GM19025 (cell line): ENCODE measurements at regions not wholly inside any gene's neighbourhood (a gene's known extent, or its start where the extent isn't known, plus 50 kb on each side); places are given as distances from the start of the nearest gene placed in this dataset.
"Not testable (repeated sequence)": the region's sequence is repeated elsewhere in the genome, so short reads cannot be mapped to it uniquely, and the experiment has no call there.

Experiments used
- ATAC-seq: cut with Tn5 transposase; IDR thresholded peaks from one replicate; pipeline ENCODE4 v1.9.1; 2021; ENCODE audit warnings: mild to moderate bottlenecking, low read depth, moderate library complexity; ENCODE audit not compliant: unreplicated experiment

DNA sequence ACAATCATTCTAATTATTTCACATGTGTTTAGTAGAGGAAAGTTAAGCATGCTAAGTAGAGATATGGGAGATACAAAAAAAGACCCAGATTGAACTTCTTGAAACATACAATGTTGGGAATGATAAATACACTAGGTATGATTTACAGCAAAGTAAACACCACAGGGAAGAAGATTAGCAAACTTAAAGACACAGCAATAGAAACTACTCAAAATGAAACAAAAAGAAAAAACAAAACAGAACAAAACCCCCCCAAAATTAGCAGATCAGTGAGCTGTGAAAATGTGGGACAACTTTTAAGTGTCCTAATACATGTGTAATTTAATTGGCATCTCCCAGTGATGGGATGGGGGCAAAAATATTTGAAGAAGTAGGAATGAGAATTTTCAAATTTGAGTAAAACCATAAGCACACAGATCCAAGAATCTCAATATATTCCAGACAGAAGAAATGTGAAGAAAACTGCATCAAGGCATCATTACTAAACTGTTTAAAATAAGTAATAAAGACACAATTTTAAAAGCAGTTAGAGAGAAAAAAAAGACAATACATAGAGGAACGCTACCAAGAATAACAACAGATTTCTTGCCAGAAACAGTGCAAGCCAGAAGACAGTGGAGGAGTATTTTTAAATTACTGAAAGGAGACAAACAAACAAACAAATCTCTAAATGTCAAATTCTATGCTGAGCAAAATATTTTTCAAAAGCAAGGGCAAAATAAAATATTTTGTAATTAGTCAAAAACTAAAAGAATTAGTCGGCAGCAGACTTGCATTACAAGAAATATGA, 473.7 kb downstream of the QKI start:
- ATAC-seq: no peak

DNA sequence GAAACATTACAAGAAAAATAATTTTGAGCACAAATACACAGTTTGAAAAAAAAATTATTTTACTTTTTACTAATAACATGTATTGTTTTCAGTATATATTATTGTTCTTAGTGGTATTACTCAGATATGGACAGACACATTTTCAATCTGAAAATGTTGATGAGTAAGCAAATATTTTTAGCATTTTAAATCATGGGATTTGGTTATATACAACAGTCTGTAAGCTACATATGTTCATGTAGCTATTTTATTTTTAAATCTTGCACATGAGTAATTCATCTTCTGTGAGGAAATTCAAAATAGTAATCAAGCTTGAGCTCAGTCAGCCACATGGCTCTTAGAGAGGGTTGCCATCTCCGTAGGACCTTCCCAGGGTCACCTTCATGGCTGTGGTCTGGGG, 471.9 kb downstream of the QKI start:
- ATAC-seq: no peak

DNA sequence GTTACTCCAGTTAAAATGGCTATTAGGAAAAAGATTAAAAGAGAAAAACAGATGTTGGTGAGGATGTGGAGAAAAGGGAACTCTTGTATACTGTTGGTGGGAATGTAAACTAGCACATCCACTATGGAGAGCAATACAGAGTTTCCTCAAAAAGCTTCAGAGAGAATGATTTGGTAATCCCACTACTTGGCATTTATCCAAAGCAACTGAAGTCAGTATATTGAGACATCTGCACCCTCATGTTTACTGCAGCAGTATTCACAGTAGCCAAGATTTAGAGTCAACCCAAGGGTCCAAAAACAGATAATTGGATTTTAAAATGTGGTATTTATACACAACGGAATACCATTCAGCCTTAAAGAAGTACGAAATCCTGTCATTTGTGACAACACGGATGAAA, 469.5 kb downstream of the QKI start:
- no peak for ATAC-seq

DNA sequence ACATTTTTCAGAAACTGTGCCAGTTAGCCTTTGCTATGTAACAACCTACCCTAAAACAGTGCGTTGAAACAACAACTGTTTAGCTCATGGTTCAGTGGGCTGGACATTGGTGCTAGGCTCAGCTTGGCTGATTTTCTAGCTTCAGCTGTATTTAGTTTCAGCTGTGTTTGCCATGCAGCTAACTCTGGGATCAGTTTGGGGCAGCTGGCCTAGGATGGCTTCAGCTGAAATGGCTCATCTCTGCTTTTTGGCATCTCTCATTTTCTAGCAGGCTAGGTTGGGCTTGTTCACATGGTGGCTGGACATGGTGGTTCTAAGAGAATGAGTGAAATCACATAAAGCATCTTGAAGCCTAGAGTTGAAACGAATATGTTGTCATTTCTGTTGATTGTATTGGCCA, 464.2 kb downstream of the QKI start:
- ATAC-seq: no peak

DNA sequence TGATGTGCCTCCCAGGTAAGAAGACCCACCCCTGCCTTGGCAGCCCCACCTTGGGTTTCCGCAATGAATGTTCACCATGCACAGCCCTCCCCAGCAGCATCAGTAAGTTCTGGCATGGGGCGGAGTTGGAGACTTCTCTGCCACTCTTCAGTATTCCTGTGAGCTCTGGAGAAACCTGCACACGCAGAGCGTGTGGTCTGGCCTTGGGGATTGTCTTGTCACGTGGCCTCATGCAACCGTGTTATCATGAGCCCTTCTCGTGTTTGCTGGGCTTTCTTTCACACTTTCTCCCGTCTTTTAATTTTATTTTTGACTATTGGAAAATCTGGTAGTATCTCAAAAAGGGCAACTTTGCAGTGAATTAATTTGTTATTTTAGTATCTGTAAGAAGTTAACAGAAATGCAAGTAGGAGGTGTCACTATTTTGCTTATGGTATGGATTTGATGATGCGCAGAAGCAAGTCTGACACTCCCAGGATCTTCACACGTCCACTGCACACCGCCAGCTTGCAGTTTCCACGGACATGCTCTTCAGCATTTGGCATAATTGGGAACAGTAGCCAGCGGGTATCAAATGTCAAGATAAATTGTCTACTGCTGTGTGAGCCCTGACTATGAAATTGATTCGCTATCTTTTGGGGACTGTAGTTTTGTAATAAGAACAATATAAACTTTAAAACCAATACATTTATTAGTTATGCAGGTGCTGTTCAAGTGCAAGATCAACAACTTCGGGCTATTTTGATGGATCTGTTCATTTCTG, 463.5 kb downstream of the QKI start:
- ATAC-seq: no peak

DNA sequence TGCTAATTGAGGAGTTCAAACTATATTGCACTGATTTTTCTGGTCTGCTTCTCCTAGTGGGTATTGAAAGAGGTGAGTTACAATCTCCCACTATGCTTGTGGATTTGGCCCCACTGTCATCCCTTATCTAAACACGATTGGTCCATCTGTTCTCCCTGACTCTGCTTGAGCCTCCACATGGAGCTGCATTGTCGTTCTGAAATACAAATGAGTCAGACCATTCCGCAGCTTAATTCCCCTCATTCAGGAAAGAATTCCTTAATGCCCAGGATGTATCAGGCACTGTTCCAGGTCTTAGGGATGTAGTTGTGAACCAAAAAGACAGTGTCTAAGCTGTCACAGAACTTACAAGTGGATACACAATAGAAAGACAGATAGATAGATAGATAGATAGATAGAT, 461.9 kb downstream of the QKI start:
- no peak for ATAC-seq

DNA sequence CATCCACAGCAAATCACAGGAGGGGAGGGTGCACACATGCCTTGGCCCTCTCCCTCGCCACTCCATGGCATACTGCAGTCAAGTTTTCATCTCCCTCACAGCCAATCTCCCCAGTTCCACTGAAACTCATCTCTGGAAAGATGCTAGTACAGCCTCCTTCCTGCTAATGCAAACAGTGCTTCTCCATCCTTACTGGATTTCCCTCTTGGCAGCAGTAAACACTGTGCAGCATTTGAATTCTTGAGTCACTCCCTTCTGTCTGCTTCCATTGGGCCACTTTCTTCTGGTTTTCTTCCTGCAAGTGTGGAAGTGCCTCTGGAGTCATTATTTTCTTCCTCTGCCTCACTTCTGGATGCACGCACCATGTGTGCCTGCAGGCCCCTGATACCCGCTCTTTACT, 460.3 kb downstream of the QKI start:
- no peak for ATAC-seq

DNA sequence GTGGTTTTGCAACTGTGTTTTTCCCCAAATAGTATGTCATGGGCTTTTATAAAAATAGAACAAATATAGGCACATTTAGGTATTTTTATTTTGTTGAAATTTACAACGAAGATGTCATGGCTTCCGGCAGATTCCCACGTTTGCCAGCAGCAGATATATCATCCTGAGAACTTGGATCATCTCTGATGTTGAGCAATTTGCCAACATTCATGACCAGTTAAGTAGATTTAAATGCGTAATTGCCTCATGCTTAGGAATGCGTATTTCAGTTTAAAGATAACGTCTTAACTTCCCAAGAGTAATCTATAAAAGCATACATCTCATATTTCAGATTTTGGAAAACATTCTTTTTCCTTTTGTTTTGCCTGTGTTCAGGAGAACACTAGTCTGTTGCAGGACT, 457.8 kb downstream of the QKI start:
- no peak for ATAC-seq

DNA sequence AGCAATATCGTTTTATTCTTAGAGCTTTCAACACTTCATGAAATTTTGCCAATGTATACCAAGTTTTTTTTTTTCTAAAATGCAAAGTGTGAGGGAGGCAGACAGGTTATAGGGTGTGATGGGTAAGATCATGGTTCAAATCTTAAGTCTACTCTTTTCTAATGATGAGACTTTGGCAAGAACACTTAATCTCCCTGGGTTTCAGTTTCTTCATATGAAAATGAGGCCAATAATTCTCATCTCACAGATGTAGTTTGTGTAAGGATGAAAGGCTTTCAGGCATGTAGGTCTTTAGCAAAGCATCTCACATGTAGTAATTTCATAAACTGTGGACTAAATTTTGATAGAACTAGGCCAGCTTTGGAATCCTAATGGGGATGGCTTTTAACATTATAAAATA, 457.1 kb downstream of the QKI start:
- ATAC-seq: no peak

DNA sequence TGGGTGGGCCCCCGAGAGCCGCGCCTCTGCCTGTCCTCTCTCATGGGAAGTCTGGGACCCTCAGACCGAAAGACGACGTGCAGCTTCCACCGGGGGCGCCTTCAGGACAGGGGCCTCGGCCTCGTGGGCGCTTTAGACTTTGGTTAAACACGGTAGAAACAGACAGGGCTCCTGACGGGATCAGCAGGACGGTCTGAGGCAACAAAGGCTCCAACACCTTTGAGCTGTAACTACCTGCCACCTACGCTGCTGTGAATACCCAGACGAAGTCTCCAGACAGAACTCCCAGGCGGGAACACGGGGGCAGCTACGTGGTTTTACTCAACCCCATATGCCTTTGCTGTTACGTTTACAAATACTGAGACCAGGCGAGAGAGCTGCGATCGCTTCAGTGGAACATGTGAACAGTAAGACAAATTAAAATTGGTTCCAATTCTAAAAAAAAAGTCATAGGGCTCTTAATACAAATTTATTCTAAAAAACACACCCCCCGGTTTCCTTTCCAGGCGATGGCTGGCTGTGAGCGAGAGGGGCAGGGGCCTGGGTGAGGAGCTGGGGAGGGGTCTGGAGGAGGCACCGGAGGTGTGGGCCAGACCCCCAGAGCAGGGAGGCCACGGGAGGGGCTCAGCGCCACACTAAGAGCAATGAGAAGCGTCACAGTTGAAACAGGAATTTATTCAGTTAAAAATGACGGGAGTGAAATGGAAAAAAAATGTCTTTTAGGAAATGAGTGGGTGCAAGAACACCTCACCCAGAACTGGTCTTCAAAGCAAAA, 453.2 kb downstream of the QKI start:
- no peak for ATAC-seq

DNA sequence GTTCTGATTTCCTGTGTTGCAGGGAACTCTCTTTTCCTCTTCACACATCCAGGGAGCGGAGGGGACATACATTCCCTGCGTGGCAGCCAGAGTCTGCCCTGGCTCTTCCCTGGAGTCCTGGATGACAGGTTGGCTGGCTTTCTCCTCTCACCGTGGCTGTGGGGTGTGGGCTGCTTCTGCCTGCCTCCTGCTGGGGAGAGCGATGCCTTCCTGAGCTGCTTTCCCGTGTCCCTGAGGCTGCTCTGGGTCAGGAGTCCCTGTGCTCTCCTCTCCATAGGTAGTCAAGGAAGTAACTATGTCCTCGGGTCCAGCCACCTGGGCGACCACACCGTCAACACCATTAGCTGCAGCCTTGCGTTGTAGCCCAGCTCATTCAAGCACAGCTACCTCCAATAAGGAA, 451.7 kb downstream of the QKI start:
- ATAC-seq: no peak

DNA sequence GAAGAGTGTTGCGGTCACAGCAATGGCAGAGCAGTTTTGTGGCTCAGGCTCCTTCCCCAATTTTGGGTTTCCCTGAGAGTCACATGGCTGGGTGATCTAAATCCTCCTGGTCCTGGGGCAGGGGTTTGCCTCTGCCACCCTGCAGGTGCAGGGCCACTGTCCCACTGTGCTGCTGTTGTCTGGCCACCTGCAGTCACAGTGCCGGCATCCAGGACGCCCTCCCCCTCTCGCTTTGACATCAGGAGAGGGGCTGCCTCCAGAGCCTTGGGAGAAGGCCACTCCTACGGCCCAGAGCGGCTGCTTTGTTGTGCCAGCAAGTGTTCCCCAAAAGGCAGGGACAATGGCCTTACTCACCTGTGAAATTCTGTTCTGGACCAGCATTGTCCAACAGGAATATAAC, 449.0 kb downstream of the QKI start:
- ATAC-seq: no peak

DNA sequence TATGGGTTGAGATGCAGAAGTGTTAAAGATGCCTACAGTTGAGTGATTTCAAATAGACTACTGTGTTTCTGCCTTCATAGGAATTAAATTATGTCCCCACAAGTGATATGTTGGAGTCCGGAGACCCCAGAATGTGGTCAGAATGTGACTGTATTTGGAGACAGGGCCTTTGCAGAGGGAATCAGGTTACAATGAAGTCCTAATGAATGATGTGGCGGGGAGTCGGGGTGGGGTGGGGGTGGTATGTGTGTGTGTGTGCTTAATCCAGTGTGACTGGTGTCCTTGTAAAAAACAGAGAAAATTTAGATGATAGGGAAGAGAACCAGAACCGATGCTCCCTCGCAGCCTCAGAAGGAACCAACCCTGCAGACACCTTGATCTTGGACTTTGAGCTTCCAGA, 448.2 kb downstream of the QKI start:
- no peak for ATAC-seq

DNA sequence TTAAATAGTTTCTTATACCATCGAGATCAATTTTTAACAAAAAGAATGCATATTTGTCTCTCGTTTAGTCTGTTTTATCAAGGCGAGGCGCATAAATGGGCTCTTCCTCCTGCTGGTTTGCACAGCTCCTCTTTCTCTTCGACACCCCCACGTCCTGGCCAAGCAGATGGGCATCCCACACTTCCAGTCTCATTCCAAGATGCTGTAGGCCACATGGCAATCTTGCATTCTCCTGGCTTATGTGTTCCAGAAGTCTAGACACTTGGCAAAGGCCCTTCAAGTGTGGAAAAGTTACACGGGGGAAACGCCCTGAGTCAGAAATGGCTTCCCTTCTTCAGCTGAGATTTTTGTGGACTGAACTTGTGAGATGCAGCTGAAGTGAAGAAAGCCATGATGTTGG, 447.1 kb downstream of the QKI start:
- ATAC-seq: no peak

DNA sequence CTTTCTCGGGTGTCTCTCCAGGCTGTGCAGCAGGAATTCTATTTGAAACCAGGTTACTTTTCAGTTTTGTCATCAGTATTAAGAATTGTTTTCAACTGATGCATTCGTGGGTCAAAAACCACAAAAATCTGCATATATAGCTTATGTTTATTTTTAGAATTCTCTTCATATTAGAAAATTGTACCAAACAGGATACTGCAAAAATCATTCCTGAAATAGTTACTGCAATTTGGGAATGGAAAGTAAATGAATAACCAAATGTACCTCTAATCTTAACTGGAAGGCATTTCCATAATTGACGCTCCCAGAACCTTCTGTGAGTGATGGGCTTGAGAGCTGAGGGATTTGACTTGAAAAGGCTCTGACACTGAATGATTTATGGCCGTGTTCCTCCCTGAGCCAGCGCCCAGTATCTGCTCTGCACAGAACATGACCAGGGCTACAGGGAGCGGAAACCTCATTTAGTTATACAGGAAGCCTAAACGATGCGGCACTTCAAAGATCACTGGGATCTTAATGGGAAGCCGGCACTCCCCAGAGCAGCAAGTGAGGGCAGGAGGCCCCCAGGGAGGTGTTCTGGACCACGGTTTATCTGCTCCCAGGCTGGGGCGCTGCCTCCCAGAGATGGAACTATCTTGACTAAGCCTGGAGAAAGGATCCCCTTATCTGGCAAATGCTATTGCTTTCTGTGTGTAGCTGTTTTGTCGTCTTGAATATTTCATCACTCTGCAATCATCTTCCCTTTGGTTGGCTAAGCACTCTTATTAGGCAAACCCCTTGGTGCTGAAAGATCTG, 446.0 kb downstream of the QKI start:
- ATAC-seq: no peak

DNA sequence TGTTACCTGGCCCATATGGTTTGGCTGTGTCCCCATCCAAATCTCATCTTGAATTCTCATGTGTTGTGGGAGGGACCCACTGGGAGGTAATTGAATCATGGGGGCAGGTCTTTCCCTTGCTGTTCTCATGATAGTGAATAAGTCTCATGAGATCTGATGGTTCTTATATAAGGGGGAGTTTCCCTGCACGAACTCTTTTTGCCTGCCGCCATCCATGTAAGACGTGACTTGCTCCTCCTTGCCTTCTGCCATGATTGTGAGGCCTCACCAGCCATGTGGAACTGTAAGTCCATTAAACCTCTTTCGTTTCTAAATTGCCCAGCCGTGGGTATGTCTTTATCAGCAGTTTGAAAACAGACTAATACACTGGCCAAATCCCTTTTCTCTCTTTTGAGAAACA, 444.4 kb downstream of the QKI start:
- not testable (repeated sequence) for ATAC-seq

DNA sequence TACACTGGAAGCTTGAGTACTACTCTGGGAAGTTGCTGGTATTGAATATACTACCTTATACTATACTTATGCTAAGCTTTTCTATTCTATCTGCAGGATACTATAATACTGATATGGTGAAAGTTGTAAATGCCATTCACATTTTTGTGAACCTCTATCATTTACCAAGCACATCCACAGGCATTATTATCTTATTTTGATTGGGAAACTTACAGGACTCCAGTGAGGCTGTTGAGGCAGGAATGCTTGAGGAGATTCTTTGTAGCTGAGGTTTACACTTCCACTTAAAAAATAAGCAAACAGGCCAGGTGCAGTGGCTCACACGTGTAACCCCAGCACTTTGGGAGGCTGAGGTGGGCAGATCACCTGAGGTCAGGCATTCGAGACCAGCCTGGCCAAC, 442.9 kb downstream of the QKI start:
- ATAC-seq: no peak

DNA sequence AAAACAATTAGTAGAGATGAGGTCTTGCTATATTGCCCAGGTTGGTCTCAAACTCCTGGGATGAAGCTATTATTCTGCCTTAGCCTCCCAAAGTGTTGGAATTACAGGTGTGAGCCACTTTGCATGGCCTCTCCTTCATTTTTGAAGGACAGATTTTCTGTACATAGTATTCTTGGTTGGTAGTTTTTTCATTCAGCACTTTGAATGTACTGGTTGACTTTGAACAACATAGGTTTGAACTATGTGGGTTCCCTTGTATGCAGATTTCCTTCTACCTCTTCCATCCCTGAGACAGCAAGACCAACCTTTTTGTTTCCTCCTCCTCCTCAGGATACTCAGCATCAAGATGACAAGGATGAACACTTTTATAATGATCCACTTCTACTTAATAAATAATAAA, 436.4 kb downstream of the QKI start:
- no peak for ATAC-seq

DNA sequence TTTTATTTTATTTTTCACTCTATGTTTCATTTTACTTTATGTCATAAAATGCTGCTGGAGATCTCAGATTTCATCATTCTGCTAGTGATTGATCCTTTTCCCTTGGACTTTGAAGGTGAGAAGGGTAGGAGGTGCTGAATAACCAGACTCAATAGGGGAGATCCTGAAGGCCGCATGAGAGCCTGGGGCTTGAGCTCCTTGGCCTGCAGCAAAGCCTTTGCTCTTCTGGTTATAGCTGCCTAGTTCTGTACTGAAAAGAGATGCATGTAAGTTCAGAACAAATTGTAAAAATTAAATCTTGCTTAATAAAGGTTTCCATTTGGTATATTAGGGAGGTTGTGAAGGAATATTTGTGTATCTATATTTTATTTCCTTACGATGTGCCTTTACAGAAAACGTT, 430.2 kb downstream of the QKI start:
- ATAC-seq: no peak

DNA sequence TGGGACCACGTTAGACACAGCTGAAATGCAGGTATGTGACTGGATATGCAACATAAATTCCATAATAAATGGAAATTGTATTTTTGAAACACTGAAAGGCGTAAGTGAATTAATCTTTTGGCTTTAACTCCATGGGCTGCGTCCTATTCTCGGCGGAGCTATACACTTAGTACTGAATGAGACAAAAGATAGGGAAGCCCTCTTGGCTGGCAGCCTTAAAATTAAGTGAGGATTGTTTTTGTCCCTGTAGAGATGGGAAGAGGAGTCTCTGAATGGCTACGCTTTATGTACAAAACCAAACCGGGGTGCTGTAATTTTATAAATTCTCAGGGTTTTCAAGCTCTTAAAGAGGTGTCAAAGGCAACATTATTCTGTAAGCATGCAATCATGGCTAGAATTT, 429.8 kb downstream of the QKI start:
- ATAC-seq: no peak

DNA sequence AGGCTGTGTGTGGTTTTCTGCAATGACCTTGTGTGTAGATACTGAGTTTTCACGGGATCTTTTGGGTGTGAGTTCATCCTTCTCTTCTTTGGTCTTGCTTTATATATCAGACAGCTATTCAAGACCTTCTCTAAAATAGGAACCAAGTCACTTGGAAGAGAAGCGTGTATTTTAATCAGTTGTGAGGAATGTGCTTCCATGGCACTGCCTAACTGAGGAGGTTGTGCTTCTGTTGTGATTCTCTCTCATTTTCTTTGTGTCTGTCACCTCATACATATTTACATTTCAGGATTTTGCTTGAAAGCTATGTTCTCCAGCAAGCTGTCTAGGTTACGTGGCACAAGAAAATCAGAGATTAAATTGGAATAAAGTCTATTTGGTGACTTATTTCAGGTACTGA, 428.7 kb downstream of the QKI start:
- no peak for ATAC-seq
